Hematopoietic multipotent progenitor cell treated with erythropoietin and hydrocortisone succinate and interleukin-3 and kit ligand, for 4 days (in vitro differentiated cells): ENCODE measurements at regions not wholly inside any gene's neighbourhood (a gene's known extent, or its start where the extent isn't known, plus 50 kb on each side); places are given as distances from the start of the nearest gene placed in this dataset.

Experiments
- DNase-seq: peaks from one replicate; pipeline ENCODE4 v3.0.0-alpha.2; 2015

- peak; percentile 10 for DNase-seq
Observed at GRCh38 chr2:205902041-205902899, 183.7 kb downstream of the INO80D start.

GRCh38 chr2:205901491-205901890 lies 184.5 kb downstream of the INO80D start:
- no peak for DNase-seq

DNA sequence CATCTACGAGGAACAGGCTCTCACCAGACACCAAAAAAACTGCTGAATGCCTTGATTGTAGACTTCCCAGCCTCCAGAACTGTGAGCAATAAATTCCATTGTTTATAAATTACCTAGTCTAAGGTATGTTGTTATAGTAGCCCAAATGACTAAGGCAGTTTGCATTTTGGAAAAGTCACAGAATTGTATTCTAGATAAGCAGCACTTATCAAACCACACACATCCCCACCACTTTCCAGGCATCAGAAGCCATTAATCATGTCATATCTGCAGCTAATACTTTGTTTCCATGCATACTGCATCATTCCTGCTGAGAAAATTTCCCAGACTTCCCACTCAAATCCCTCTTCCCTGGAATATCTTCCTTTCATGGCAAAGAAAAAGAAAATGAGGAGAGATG lies 187.2 kb downstream of the INO80D start:
- DNase-seq, result peak; percentile 40

DNA sequence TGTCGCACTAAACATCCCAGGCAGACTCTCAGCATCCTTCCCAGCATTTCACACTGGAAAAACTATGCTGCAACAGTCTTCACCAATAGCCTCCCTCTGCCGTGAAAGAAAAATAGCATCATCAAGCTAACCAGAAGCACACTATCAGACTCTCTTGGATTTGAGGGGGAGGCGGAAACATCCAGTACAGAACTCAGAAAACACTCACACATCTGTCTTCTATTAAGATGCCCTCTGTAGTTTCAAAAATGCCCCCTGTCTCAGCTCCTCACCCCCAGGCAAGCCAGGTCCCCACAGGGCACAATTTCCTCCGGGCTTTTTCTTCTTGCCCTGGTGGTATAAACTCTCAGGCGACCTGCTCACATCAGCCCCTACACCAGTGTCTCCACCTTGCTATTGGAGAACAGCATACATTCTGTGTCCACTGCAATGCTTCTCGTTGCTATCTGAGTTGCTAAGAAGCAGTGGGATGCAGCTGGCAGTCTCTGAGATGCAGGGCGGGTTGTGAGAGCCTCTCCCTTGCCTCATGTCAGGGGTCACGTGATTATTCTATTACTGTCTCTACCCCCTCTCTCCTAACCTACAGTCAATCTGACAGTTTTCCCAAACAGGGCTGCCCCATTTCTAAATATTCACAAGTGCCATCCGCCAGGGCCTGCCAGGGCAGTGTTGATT lies 189.9 kb downstream of the INO80D start:
- no peak for DNase-seq

GRCh38 chr2:205892665-205893259 lies 193.2 kb downstream of the INO80D start:
- DNase-seq, result no peak

DNA sequence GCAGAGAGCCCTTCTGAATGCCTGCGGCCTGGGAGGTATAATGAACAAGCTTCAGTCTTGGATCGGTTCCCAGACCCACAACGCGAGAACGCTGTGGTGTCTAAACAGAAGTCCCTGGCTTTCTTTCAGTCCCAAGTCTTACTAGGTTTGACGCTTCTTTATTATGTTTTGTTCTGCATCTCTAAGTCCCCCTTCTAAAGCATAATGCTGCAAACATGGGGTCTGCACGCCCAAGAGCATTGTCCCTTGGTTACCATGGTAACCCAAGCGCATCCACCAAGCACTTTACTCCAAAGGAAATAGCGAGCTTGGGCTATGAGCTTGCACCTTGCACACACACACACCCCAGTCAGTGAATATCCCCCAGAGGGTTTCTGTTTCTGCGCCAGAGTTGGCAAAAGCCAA lies 193.7 kb downstream of the INO80D start:
- DNase-seq, result no peak

GRCh38 chr2:205889114-205889513 lies 196.9 kb downstream of the INO80D start:
- no peak for DNase-seq

- no peak for DNase-seq
Observed at GRCh38 chr2:205887637-205888036, 198.3 kb downstream of the INO80D start.

DNA sequence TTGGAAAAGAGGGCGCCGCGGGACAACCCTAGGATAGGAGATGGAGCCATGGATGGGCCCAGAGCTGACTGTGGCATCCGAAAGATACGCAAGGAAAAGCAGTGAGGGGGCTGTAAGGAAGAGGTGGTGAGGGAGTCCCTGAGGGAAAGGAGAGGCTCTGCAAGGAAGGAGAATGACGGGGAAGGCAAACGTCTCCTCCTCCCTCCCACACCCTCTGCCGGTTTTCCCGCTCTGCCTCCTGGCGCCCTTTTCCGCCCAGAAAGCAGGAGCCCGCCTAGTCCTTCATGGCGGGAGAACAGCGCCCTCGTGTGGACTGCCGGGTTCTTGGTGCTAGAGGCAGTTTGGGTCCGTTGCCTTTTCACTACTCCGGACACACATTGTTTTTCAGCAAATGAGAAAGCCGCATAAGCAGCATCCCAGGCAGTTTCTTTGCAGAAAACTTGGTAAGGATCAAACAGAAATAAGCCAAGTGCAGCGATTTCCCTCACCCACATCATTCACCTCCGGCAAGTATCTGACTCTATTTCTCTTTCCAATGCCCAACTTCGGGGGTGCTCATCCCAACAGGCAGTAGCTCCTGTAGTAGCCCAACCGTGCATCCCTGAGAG lies 200.4 kb downstream of the INO80D start:
- DNase-seq, result peak; percentile 87

GRCh38 chr2:205883965-205884364 lies 201.7 kb downstream of the NRP2 start:
- no peak for DNase-seq

- no peak for DNase-seq
Observed at GRCh38 chr2:205882806-205883425, 200.6 kb downstream of the NRP2 start.

DNA sequence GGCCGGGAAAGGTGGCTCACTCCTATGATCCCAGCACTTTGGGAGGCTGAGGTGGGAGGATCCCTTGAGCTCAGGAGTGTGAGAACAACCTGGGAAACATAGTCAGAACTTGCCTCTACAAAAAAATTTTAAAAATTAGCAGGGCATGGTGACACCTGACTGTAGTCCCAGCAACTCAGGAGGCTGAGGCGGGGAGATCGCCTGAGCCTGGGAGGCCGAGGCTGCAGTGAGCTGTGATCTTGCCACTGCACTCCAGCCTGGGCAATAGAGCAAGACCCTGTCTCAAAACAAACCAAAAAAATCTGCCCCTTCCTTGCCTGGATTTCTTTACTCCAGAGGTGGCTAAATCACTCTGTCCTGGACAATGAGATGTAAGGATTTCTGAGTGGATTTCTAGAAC lies 197.7 kb downstream of the NRP2 start:
- DNase-seq, result no peak

- no peak for DNase-seq
Observed at GRCh38 chr2:205878999-205879762, 196.9 kb downstream of the NRP2 start.

GRCh38 chr2:205877496-205877895 lies 195.2 kb downstream of the NRP2 start:
- DNase-seq, result no peak

DNA sequence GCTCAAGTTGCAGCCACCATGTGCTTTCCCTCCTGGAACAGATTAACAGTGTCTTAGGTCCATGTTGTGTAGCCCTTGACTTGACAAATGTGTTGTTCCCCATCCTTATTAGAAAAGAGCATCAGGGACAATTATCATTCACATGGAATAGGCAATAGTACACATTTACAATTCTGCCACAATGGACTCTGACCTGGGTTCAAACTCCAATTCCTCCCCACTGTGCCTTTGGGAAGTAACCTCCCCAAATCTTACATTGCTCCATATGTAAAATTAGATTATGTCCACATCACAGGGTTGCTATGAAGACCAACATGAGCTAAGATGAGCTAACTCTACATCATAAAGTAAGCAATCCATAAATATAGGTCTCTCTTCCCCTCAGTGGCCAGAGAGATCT lies 193.8 kb downstream of the NRP2 start:
- DNase-seq, result no peak

- DNase-seq, result no peak
Observed at GRCh38 chr2:205872716-205873115, 190.4 kb downstream of the NRP2 start.

DNA sequence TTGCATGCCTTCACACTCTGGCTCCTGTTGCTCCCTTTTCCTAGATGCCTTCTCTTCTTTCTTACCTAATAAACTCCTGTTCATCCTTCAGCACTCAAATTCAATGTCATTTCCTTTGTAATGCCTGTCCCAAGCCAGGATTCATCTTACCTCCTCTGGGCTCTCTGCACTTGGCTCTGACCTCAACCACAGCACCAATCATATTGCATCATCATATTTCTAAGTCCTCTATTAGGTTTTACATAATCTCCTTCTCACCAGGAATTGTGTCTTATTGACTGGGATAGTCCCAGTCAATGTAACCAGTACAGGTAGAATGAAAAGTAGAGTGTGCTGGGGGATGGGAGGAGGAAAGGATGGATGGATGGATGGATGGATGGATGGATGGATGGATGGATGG lies 187.1 kb downstream of the NRP2 start:
- peak; percentile 17 for DNase-seq

GRCh38 chr2:205868773-205869333 lies 186.6 kb downstream of the NRP2 start:
- DNase-seq, result peak; percentile 89

DNA sequence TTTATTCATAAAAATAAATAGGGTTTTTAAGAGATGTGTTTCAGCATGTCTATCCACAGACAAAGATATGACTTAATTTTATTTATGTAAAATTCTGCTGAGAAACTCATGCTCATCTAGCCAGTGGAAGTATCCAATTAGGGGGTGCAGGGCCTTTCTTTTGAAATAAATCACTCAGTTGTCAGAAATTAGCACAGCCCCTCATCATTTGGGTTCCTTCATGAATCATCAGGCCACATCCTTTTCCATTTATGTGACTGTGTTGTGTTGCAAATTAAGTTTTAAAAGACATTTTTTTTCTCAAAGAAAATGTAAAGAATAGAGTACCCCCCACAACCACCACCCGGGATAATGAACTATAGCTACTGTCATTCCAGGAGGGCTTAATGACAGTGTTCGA lies 185.8 kb downstream of the NRP2 start:
- peak; percentile 15 for DNase-seq

DNA sequence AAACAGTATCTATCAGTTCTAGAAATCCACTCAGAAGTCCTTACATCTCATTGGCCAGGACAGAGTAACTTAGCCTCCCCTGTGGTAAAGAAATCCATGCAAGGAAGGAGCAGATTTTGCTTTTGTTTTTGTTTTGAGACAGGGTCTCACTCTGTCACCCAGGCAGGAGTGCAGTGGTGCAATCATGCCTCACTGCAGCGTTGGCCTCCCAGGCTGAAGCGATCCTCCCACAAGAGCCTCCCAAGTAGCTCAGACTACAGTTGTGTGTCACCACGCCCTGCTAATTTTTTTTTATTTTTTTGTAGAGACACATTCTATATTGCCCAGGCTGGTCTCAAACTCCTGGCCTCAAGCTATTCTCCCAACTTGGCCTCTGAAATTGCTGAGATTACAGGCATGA lies 185.1 kb downstream of the NRP2 start:
- DNase-seq, result no peak

GRCh38 chr2:205865905-205866441 lies 183.7 kb downstream of the NRP2 start:
- DNase-seq, result no peak

DNA sequence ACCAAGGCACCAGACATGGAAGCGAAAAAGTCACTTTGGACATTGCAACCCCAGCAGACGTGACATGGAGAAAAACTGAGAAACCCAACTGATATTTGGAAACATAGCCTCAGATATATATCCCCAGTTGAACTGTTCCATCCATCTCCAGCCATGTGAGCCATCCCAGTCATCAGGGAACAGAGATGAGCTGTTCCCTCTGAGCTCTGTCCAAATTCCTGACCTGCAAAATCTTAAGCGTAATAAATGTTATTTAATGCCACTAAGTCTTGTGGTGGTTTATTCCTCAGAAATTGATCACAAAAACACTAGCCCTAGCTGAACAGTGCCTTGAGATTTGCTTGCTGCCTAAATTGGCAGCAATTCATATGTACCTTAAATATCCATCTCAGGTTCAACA lies 182.8 kb downstream of the NRP2 start:
- no peak for DNase-seq
